ENCODE measurements at regions not wholly inside any gene's neighbourhood (a gene's known extent, or its start where the extent isn't known, plus 50 kb on each side); places are given as distances from the start of the nearest gene placed in this dataset.

- no peak for TF ChIP-seq POLR2A (IDR thresholded peaks at IDR 0.05)
- TF ChIP-seq CTCF (IDR thresholded peaks at IDR 0.05), result no peak
Measured at GRCh38 chr20:6691516-6691915, 76.0 kb upstream of the BMP2 start.
